ENCODE measurements at regions not wholly inside any gene's neighbourhood (a gene's known extent, or its start where the extent isn't known, plus 50 kb on each side); places are given as distances from the start of the nearest gene placed in this dataset.

- TF ChIP-seq CTCF (IDR thresholded peaks at IDR 0.05): no peak
- TF ChIP-seq EZH2 (IDR thresholded peaks at IDR 0.05): no peak
- no peak for TF ChIP-seq EZH2phosphoT487 (IDR thresholded peaks at IDR 0.05)
Measured at GRCh38 chr1:199029401-199029800, 390.6 kb downstream of the PTPRC start.

All from neural progenitor cell (in vitro differentiated cells).